ENCODE measurements at regions not wholly inside any gene's neighbourhood (a gene's known extent, or its start where the extent isn't known, plus 50 kb on each side); places are given as distances from the start of the nearest gene placed in this dataset.

GRCh38 chr3:59251869-59252268 is 202.0 kb upstream of the CFAP20DC start:
- no peak for TF ChIP-seq POLR2AphosphoS5 (IDR thresholded peaks at IDR 0.05; ENCODE audit: low read depth, low read length)
- no peak for TF ChIP-seq POLR2A (IDR thresholded peaks at IDR 0.05; ENCODE audit: low read depth, low read length)

All from GM12891 (cell line).